ENCODE measurements at regions not wholly inside any gene's neighbourhood (a gene's known extent, or its start where the extent isn't known, plus 50 kb on each side); places are given as distances from the start of the nearest gene placed in this dataset.
"Not testable (repeated sequence)": the region's sequence is repeated elsewhere in the genome, so short reads cannot be mapped to it uniquely, and the experiment has no call there.

- TF ChIP-seq CTCF (conservative IDR thresholded peaks at IDR 0.05; ENCODE audit: low read depth, low read length); EZH2phosphoT487 (IDR thresholded peaks at IDR 0.05; ENCODE audit: borderline replicate concordance, low read length); EZH2 (IDR thresholded peaks at IDR 0.05; ENCODE audit: low read length, unreplicated experiment): not testable (repeated sequence)
Observed at GRCh38 chr12:14032191-14032590, 50.8 kb upstream of the GRIN2B start.
